Erythroblast (primary cell): ENCODE measurements at regions not wholly inside any gene's neighbourhood (a gene's known extent, or its start where the extent isn't known, plus 50 kb on each side); places are given as distances from the start of the nearest gene placed in this dataset.

Source experiments
- GATA1 ChIP-seq: IDR thresholded peaks from 2 replicates; pipeline ENCODE4 v1.6.1; 2011; ENCODE audit warnings: low read depth, mild to moderate bottlenecking, control low read depth, low read length, moderate library complexity
- POLR2A ChIP-seq: IDR thresholded peaks from 2 replicates; pipeline ENCODE4 v1.6.1; 2011; ENCODE audit warnings: mild to moderate bottlenecking, low read length

DNA sequence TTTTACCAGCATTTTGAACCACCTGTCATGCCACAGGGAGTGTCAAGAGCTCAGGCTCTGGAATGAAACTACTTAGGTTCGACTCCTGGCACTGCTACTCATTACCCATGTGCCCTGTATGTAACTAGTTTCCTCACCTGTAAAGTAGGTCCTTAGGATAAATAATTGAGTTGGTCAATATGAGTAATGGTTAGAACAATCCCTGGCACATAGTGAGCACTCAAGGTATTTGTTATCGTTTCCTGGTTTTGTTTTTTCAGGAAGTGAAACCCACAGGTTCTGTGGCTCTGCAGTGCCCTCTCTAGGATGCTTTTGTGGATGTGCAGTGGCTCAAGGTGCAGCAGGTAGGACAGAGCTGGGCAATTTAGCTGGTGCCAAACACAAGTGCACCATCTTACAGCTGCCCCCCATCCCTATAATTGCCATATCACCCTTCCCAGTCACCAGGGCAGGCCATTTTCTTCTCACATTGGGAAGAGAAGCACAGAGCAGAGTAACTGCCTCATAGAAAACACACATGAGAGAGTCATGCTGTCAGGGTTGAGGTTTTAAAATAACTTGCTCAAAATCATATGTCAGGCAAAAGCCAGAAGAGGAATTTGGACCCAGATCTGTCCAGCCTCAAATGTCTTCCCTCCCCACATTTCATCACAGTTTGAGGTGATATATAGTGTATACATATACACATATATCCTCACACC is 297.5 kb downstream of the RPAP3 start:
- no peak for TF ChIP-seq POLR2A
- TF ChIP-seq GATA1 = no peak
